ENCODE measurements at regions not wholly inside any gene's neighbourhood (a gene's known extent, or its start where the extent isn't known, plus 50 kb on each side); places are given as distances from the start of the nearest gene placed in this dataset.

- H3K4me2 ChIP-seq (ENCODE audit: low read depth, low read length), result no peak overlapping the region
- in situ Hi-C loops (cut with MboI; ENCODE audit: low sequenced_read_pairs) (no loop called here), intact Hi-C loops (cut with micrococcal nuclease) (no loop called here), dilution Hi-C loops (cut with HindIII; ENCODE audit: low sequenced_read_pairs, unreplicated experiment) (no loop called here)
- no peaks in the 10 kb centered on the region for H4K20me1 ChIP-seq (ENCODE audit: insufficient read depth, low read length)
- ATAC-seq (ENCODE audit: low read depth) (no peak), DNase-seq (no peak)
- H3K18ac ChIP-seq (ENCODE audit: low read depth, low read length), result no peak overlapping the region
- H3K27me3 ChIP-seq (ENCODE audit: control insufficient read depth, insufficient read depth, low read length), result no peaks in the 10 kb centered on the region
- CTCF ChIA-PET, result interaction anchor here (0.5 kb wide), 1 partner anchor 23 kb away, joined by 3 read pairs; no protein-coding TSS in a partner anchor
- H3K4ac ChIP-seq (ENCODE audit: low read depth, low read length), result no peak overlapping the region
- H2AK9ac ChIP-seq (replicated peaks; ENCODE audit: low read depth, low read length, poor library complexity), result no peak overlapping the region
- H3K36me3 ChIP-seq (ENCODE audit: control insufficient read depth, insufficient read depth, low read length), result no peaks in the 10 kb centered on the region
- H4K5ac ChIP-seq (ENCODE audit: low read depth, low read length), result no peak overlapping the region
- no peak overlapping the region for H3K23ac ChIP-seq (ENCODE audit: low read depth, low read length)
- H3K9me3 ChIP-seq (ENCODE audit: control insufficient read depth, insufficient read depth, low read length), result no peaks in the 10 kb centered on the region
- no peak overlapping the region for H2AK5ac ChIP-seq (ENCODE audit: low read depth, low read length)
- no CpG with 5 or more reads among the region's 1 CpG for WGBS, 2 experiments (ENCODE audit: extremely low coverage in 2 of 2, insufficient read length in 1 of 2)
- POLR2A ChIA-PET (ENCODE audit: unreplicated experiment), result no interaction called here
- H2BK20ac ChIP-seq (ENCODE audit: low read depth, low read length), result no peak overlapping the region
- H4K8ac ChIP-seq (ENCODE audit: low read depth in 2 of 2, low read length in 2 of 2), result no peak overlapping the region
- no peaks in the 10 kb centered on the region for H3K9me1 ChIP-seq (ENCODE audit: insufficient read depth, low read length)
- TF ChIP-seq MAFK (IDR thresholded peaks at IDR 0.05; ENCODE audit: low read depth, low read length) (no peak), NFE2L2 (IDR thresholded peaks at IDR 0.05; ENCODE audit: low read depth, low read length) (no peak), MAZ (IDR thresholded peaks at IDR 0.05; ENCODE audit: borderline replicate concordance, low read depth, low read length) (no peak), MXI1 (IDR thresholded peaks at IDR 0.05; ENCODE audit: borderline replicate concordance, low read depth, low read length) (no peak), CHD1 (IDR thresholded peaks at IDR 0.05; ENCODE audit: low read depth, low read length) (no peak), RAD21 (IDR thresholded peaks at IDR 0.05; ENCODE audit: low read length) (no peak), CEBPB (IDR thresholded peaks at IDR 0.05; ENCODE audit: low read depth, low read length) (no peak), POLR2A (IDR thresholded peaks at IDR 0.05; ENCODE audit: low read depth, low read length) (no peak), RFX5 (IDR thresholded peaks at IDR 0.05; ENCODE audit: low read depth, low read length) (no peak), FOS (IDR thresholded peaks at IDR 0.05; ENCODE audit: low read depth, low read length) (no peak), USF2 (IDR thresholded peaks at IDR 0.05; ENCODE audit: low read depth, low read length) (no peak), CTCF (conservative IDR thresholded peaks at IDR 0.05; ENCODE audit: low read depth, low read length) (no peak), BHLHE40 (IDR thresholded peaks at IDR 0.05; ENCODE audit: low read depth, low read length) (no peak), ELK1 (IDR thresholded peaks at IDR 0.05; ENCODE audit: borderline replicate concordance, low read depth, low read length) (no peak)
- H2AFZ ChIP-seq (replicated peaks; ENCODE audit: low read length, poor library complexity), result no peak overlapping the region
- H3K14ac ChIP-seq (replicated peaks; ENCODE audit: low read depth, low read length), result no peak overlapping the region
- BruUV-seq (replicated peaks), result no TSS peak
- no peak overlapping the region for H2BK120ac ChIP-seq (ENCODE audit: low read depth, low read length)
- no peak overlapping the region for H3K9ac ChIP-seq (ENCODE audit: low read depth, low read length)
- H2BK5ac ChIP-seq (ENCODE audit: low read depth, low read length, poor library complexity, severe bottlenecking), result no peak overlapping the region
- no peaks in the 10 kb centered on the region for H3K4me1 ChIP-seq (ENCODE audit: control insufficient read depth, insufficient read depth, low read length)
- no peaks in the 10 kb centered on the region for H3K79me1 ChIP-seq (ENCODE audit: low read depth in 1 of 2, low read length in 2 of 2)
- no peak overlapping the region for H3K4me3 ChIP-seq (ENCODE audit: insufficient read depth, low read depth, low read length)
- no peak overlapping the region for H3K27ac ChIP-seq (ENCODE audit: insufficient read depth, low read length)
- no peak overlapping the region for H4K91ac ChIP-seq (ENCODE audit: insufficient read depth, low read depth, low read length)
- H2BK15ac ChIP-seq (ENCODE audit: low read depth, low read length), result no peak overlapping the region
- H3K56ac ChIP-seq (ENCODE audit: extremely low read depth, insufficient read depth, low read length), result no peak overlapping the region
Measured at GRCh38 chr5:103907001-103907400, 344.4 kb upstream of the NUDT12 start.

Measured in IMR-90 (cell line).